ENCODE measurements at regions not wholly inside any gene's neighbourhood (a gene's known extent, or its start where the extent isn't known, plus 50 kb on each side); places are given as distances from the start of the nearest gene placed in this dataset.
A peak's percentile ranks its signal among the peaks of the same experiment; 100 is the strongest.

DNA sequence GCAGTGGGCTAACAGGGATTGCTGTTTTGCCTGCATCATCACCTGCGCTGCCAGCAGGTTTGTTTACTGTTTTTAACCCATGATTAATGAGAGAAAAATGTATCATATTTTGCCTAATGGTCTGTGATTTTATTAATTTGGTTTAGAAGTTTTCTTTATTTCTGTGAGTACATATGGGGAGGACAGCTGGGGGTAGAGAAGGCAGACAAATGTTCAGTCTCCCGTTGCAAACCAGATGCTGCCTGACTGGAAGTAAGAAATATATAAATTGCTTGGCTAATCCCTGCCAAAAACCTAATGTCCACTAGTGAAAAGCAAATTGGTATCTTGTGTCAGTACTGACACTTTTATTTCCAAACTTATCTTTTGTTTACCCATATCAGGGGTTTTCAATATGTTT is 1766.1 kb upstream of the C9orf72 start:
- no peak overlapping the region for H3K4me3 ChIP-seq (ENCODE audit: low read depth, low read length, poor library complexity, severe bottlenecking)
- H3K27ac ChIP-seq (ENCODE audit: low read depth, low read length, poor library complexity, severe bottlenecking), result peak overlapping the region; percentile 36
- H3K9me2 ChIP-seq (ENCODE audit: low read depth, low read length), result no peaks in the 10 kb centered on the region
- no peaks in the 10 kb centered on the region for H3K79me2 ChIP-seq (ENCODE audit: insufficient read depth, low read length)
- H3K4me1 ChIP-seq (ENCODE audit: insufficient read depth, low read length, severe bottlenecking), result peaks cover 19% of the 10 kb centered on the region
- peaks cover 2% of the 10 kb centered on the region; the same call in 1 of the 2 replicates for H3K9me3 ChIP-seq (ENCODE audit: low read length)
- no peaks in the 10 kb centered on the region for H4K20me1 ChIP-seq (ENCODE audit: insufficient read depth, low read length)
- H3K4me2 ChIP-seq (ENCODE audit: low read length), result no peak overlapping the region
- 0 out of 2 replicates have a peak overlapping the region, but pooled peaks have one; percentile 81 for H2AFZ ChIP-seq (ENCODE audit: low read length)
- no peak overlapping the region for H3K9ac ChIP-seq (ENCODE audit: low read length)
- H3F3A ChIP-seq (ENCODE audit: insufficient read depth, low read length), result no peaks in the 10 kb centered on the region
- H3K36me3 ChIP-seq (ENCODE audit: insufficient read depth, low read length), result no peaks in the 10 kb centered on the region
- no peak for TF ChIP-seq EZH2 (IDR thresholded peaks at IDR 0.05; ENCODE audit: borderline replicate concordance, low read length)
- TF ChIP-seq, protein P1, sequence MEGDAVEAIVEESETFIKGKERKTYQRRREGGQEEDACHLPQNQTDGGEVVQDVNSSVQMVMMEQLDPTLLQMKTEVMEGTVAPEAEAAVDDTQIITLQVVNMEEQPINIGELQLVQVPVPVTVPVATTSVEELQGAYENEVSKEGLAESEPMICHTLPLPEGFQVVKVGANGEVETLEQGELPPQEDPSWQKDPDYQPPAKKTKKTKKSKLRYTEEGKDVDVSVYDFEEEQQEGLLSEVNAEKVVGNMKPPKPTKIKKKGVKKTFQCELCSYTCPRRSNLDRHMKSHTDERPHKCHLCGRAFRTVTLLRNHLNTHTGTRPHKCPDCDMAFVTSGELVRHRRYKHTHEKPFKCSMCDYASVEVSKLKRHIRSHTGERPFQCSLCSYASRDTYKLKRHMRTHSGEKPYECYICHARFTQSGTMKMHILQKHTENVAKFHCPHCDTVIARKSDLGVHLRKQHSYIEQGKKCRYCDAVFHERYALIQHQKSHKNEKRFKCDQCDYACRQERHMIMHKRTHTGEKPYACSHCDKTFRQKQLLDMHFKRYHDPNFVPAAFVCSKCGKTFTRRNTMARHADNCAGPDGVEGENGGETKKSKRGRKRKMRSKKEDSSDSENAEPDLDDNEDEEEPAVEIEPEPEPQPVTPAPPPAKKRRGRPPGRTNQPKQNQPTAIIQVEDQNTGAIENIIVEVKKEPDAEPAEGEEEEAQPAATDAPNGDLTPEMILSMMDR (IDR thresholded peaks at IDR 0.05; ENCODE audit: low read length), result no peak
- H3K27me3 ChIP-seq (ENCODE audit: insufficient read depth, low read length), result no peaks in the 10 kb centered on the region

DNA sequence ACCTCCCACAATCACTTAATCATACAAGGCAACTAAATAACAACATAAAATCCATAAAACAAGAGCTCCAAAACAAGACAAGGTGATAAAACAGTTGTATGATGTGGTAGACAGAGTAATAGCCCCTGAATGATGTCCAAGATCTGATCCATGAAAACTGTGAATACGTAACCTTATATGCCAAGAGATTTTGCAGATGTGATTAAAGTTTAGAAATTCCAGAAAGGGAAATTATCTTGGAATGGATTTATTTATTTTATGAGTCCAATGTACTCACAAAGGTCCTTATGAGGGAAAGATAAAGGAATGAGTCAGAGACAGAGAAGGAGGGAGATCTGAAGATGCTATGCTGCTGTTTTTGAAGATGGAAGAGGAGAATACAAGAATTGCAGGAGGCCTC is 1775.7 kb upstream of the C9orf72 start:
- no peaks in the 10 kb centered on the region for H3K4me1 ChIP-seq (ENCODE audit: insufficient read depth, low read length, severe bottlenecking)
- no peak overlapping the region for H3K4me3 ChIP-seq (ENCODE audit: low read depth, low read length, poor library complexity, severe bottlenecking)
- no peaks in the 10 kb centered on the region for H3K36me3 ChIP-seq (ENCODE audit: insufficient read depth, low read length)
- H3K4me2 ChIP-seq (ENCODE audit: low read length), result no peak overlapping the region
- H3K9ac ChIP-seq (ENCODE audit: low read length), result no peak overlapping the region
- no peak overlapping the region for H3K27ac ChIP-seq (ENCODE audit: low read depth, low read length, poor library complexity, severe bottlenecking)
- H4K20me1 ChIP-seq (ENCODE audit: insufficient read depth, low read length), result no peaks in the 10 kb centered on the region
- H3K9me3 ChIP-seq (ENCODE audit: low read length), result peaks cover under 1% of the 10 kb centered on the region; the same call in 1 of the 2 replicates
- no peak for TF ChIP-seq EZH2 (IDR thresholded peaks at IDR 0.05; ENCODE audit: borderline replicate concordance, low read length)
- no peaks in the 10 kb centered on the region for H3K9me2 ChIP-seq (ENCODE audit: low read depth, low read length)
- H3K27me3 ChIP-seq (ENCODE audit: insufficient read depth, low read length), result no peaks in the 10 kb centered on the region
- H2AFZ ChIP-seq (ENCODE audit: low read length), result no peak overlapping the region
- H3F3A ChIP-seq (ENCODE audit: insufficient read depth, low read length), result no peaks in the 10 kb centered on the region
- no peaks in the 10 kb centered on the region for H3K79me2 ChIP-seq (ENCODE audit: insufficient read depth, low read length)

DNA sequence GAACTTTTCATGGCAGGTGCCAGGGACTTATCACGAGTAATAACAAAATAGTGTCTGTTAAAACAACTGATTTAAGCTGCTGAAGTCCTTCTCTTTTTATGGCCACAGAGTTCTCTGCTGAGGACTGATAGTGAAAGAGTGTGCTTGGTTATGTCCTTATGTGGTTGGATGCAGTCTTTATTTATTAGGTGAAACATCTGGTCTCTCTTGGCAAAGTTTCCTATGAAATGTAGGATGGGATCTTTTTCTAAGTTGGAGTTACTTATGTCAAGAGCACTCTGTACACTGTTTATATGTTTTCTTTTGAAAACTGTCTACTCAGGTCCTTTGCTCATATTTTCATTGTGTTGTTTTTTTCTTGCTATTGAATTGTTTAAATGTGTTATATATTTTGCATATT is 1816.1 kb upstream of the C9orf72 start:
- H2AFZ ChIP-seq (ENCODE audit: low read length), result no peak overlapping the region
- TF ChIP-seq EZH2 (IDR thresholded peaks at IDR 0.05; ENCODE audit: borderline replicate concordance, low read length), result no peak
- TF ChIP-seq, protein P1 (IDR thresholded peaks at IDR 0.05; ENCODE audit: low read length), result no peak
- H3K27me3 ChIP-seq (ENCODE audit: insufficient read depth, low read length), result no peaks in the 10 kb centered on the region
- H3K9me3 ChIP-seq (ENCODE audit: low read length), result 0 out of 2 replicates have a peak, but pooled peaks cover 3% of the 10 kb centered on the region
- H3K9me2 ChIP-seq (ENCODE audit: low read depth, low read length), result no peaks in the 10 kb centered on the region
- no peak overlapping the region for H3K4me2 ChIP-seq (ENCODE audit: low read length)
- no peaks in the 10 kb centered on the region for H4K20me1 ChIP-seq (ENCODE audit: insufficient read depth, low read length)
- no peaks in the 10 kb centered on the region for H3K4me1 ChIP-seq (ENCODE audit: insufficient read depth, low read length, severe bottlenecking)
- H3K4me3 ChIP-seq (ENCODE audit: low read depth, low read length, poor library complexity, severe bottlenecking), result no peak overlapping the region
- no peak overlapping the region for H3K27ac ChIP-seq (ENCODE audit: low read depth, low read length, poor library complexity, severe bottlenecking)
- no peaks in the 10 kb centered on the region for H3K79me2 ChIP-seq (ENCODE audit: insufficient read depth, low read length)
- no peaks in the 10 kb centered on the region for H3K36me3 ChIP-seq (ENCODE audit: insufficient read depth, low read length)
- H3F3A ChIP-seq (ENCODE audit: insufficient read depth, low read length), result no peaks in the 10 kb centered on the region
- no peak overlapping the region for H3K9ac ChIP-seq (ENCODE audit: low read length)

DNA sequence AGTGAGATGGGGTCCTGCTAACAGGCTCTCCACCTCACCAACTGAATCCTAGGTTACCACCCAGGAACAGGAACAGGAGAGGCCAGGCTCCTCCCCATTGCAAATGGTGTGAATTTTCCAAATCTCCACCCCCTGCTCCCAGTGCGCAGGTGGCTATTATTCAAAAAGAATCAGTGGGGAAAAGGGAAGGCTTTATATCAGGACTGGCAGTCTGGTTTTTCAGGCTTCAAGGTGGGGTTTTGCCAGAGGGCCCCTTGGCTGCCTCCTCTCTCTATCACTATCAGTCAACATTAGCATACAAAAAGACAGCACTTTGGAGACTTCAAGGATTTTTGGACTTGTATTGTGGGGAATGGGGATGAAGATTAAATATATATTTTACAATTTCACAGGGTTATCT is 1817.6 kb upstream of the C9orf72 start:
- no peaks in the 10 kb centered on the region for H3K27me3 ChIP-seq (ENCODE audit: insufficient read depth, low read length)
- H3K4me1 ChIP-seq (ENCODE audit: insufficient read depth, low read length, severe bottlenecking), result no peaks in the 10 kb centered on the region
- H3K4me2 ChIP-seq (ENCODE audit: low read length), result no peak overlapping the region
- H3F3A ChIP-seq (ENCODE audit: insufficient read depth, low read length), result no peaks in the 10 kb centered on the region
- H3K36me3 ChIP-seq (ENCODE audit: insufficient read depth, low read length), result no peaks in the 10 kb centered on the region
- H3K9ac ChIP-seq (ENCODE audit: low read length), result no peak overlapping the region
- no peaks in the 10 kb centered on the region for H4K20me1 ChIP-seq (ENCODE audit: insufficient read depth, low read length)
- no peak overlapping the region for H2AFZ ChIP-seq (ENCODE audit: low read length)
- H3K27ac ChIP-seq (ENCODE audit: low read depth, low read length, poor library complexity, severe bottlenecking), result no peak overlapping the region
- 0 out of 2 replicates have a peak, but pooled peaks cover under 1% of the 10 kb centered on the region for H3K9me3 ChIP-seq (ENCODE audit: low read length)
- H3K9me2 ChIP-seq (ENCODE audit: low read depth, low read length), result no peaks in the 10 kb centered on the region
- TF ChIP-seq, protein P1 (IDR thresholded peaks at IDR 0.05; ENCODE audit: low read length), result no peak
- no peak for TF ChIP-seq EZH2 (IDR thresholded peaks at IDR 0.05; ENCODE audit: borderline replicate concordance, low read length)
- no peak overlapping the region for H3K4me3 ChIP-seq (ENCODE audit: low read depth, low read length, poor library complexity, severe bottlenecking)
- no peaks in the 10 kb centered on the region for H3K79me2 ChIP-seq (ENCODE audit: insufficient read depth, low read length)
